Activated CD8-positive, alpha-beta T cell treated with anti-CD3 and anti-CD28 coated beads for 36 hours (primary cell): ENCODE measurements at regions not wholly inside any gene's neighbourhood (a gene's known extent, or its start where the extent isn't known, plus 50 kb on each side); places are given as distances from the start of the nearest gene placed in this dataset. TPM values are rescaled to one million over a fixed set of nuclear protein-coding genes. Genes with fewer than 3 reads are reported as not detected.

Source experiments
- ATAC-seq: fragments of 200-7000 bp; cut with Tn5 transposase; one replicate; pipeline ENCODE4 v1.10.0; 2021; ENCODE audit warnings: mild to moderate bottlenecking, moderate library complexity
- CTCF ChIA-PET: fragments of 350-600 bp; sonication (Branson Sonifier 250); formaldehyde crosslinking; loops from one replicate; lab custom pipeline; 2021; ENCODE audit warnings: antibody characterized with exemption; lab: Charles Lee
- POLR2A ChIA-PET: fragments of 350-600 bp; sonication (Branson Sonifier 250); formaldehyde crosslinking; loops from one replicate; lab custom pipeline; 2021; ENCODE audit warnings: antibody characterized with exemption; lab: Charles Lee
- DNase-seq: peaks from one replicate; pipeline ENCODE4 v3.0.0-alpha.2; 2020
- H3K27ac Mint-ChIP-seq: one replicate; pipeline ENCODE4 v1.8.0; 2021; ENCODE audit warnings: mild to moderate bottlenecking, mixed read lengths
- H3K27me3 Mint-ChIP-seq: one replicate; pipeline ENCODE4 v1.8.0; 2021; ENCODE audit warnings: mixed read lengths
- H3K36me3 Mint-ChIP-seq: one replicate; pipeline ENCODE4 v1.8.0; 2021; ENCODE audit warnings: low read depth, mixed read lengths
- H3K4me1 Mint-ChIP-seq: one replicate; pipeline ENCODE4 v1.8.0; 2021; ENCODE audit warnings: low read depth, mixed read lengths
- H3K4me3 Mint-ChIP-seq: one replicate; pipeline ENCODE4 v1.8.0; 2021; ENCODE audit warnings: mild to moderate bottlenecking, moderate library complexity, mixed read lengths
- H3K9me3 Mint-ChIP-seq: one replicate; pipeline ENCODE4 v1.8.0; 2021; ENCODE audit warnings: mixed read lengths
- CTCF ChIP-seq: fragments of 200-600 bp; IDR thresholded peaks from one replicate; pipeline ENCODE4 v1.8.0; 2022; ENCODE audit warnings: antibody characterized with exemption, mild to moderate bottlenecking
- intact Hi-C: fragments of 100-400 bp; cut with micrococcal nuclease; formaldehyde crosslinking; loops from one replicate; pipeline ENCODE4 v1.10.0; 2022
- microRNA-seq: library from miRNA; unstranded; fragments of <30 nt; microRNA quantifications from one replicate; pipeline ENCODE4 v1.2.0, GENCODE V29; 2022; ENCODE audit warnings: borderline microRNAs expressed, borderline replicate concordance

DNA sequence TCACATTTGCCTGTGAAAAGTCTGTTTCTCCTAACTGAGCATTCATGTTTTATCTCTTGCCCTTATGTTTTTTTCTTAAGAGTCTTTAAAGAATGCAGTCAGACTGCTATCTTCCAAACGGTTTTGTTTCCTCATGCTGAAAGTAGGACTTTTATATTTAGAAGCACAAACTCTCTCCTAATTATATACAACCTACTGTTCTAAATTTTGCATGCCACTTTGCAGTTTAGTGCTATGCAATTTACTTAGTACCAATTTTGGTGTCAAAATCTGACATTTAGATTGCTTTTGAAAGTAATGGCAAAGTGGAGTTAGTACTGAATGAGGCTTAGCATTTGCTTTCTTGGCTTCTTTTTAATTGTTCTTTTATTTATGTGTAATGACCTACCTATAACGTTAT, 55.1 kb upstream of the PCDH20 start:
- no peak overlapping the region for H3K4me3 Mint-ChIP-seq
- DNase-seq = no peak
- CTCF ChIA-PET = no interaction called here
- H3K36me3 Mint-ChIP-seq = no peaks in the 10 kb centered on the region
- H3K27me3 Mint-ChIP-seq = no peaks in the 10 kb centered on the region
- POLR2A ChIA-PET = no interaction called here
- TF ChIP-seq CTCF = no peak
- no peaks in the 10 kb centered on the region for H3K4me1 Mint-ChIP-seq
- no peak for ATAC-seq
- intact Hi-C loops = no loop called here
- no peak overlapping the region for H3K27ac Mint-ChIP-seq
- no peaks in the 10 kb centered on the region for H3K9me3 Mint-ChIP-seq

GRCh38 chr13:61466280-61466679, 50.6 kb upstream of the PCDH20 start:
- ChIA-PET CTCF (no interaction called here), POLR2A (interaction anchor here (0.5 kb wide), 1 partner anchor 246 kb away, joined by 5 read pairs; no protein-coding TSS in a partner anchor)
- Mint-ChIP-seq H3K27me3 (no peaks in the 10 kb centered on the region), H3K27ac (no peak overlapping the region), H3K9me3 (no peaks in the 10 kb centered on the region), H3K4me1 (no peaks in the 10 kb centered on the region), H3K4me3 (no peak overlapping the region), H3K36me3 (no peaks in the 10 kb centered on the region)
- no peak for TF ChIP-seq CTCF
- no peak for ATAC-seq
- intact Hi-C loops = no loop called here
- DNase-seq = no peak

Small RNA genes lying in the stretch of these regions (microRNA-seq; reads per million reads assigned to microRNA genes)
- not detected for gene MIR4704
- gene MIR548X2 = not detected
